GM23338 (cell line): ENCODE measurements at regions not wholly inside any gene's neighbourhood (a gene's known extent, or its start where the extent isn't known, plus 50 kb on each side); places are given as distances from the start of the nearest gene placed in this dataset.
"Not testable (repeated sequence)": the region's sequence is repeated elsewhere in the genome, so short reads cannot be mapped to it uniquely, and the experiment has no call there.

Experiments
- ATAC-seq: fragments of 200-7000 bp; cut with Tn5 transposase; 3 replicates; pipeline ENCODE4 v1.9.1; 2020
- DNase-seq: peaks from one replicate; pipeline ENCODE4 v3.0.0-alpha.2; 2015; ENCODE audit warnings: low spot score
- H2AFZ ChIP-seq: fragments of 200-600 bp; sonication (generic); 2 replicates; pipeline ENCODE4 v1.8.0; 2016; ENCODE audit warnings: antibody characterized with exemption, mild to moderate bottlenecking, moderate library complexity
- H3F3A ChIP-seq: fragments of 200-600 bp; sonication (generic); replicated peaks from 2 replicates; pipeline ENCODE4 v1.8.0; 2017; ENCODE audit warnings: antibody characterized with exemption, mixed run types, low read depth
- H3K27ac ChIP-seq: fragments of 200-600 bp; sonication (generic); 2 replicates; pipeline ENCODE4 v1.6.1; 2016; ENCODE audit warnings: low read depth
- H3K27me3 ChIP-seq: fragments of 200-600 bp; sonication (generic); 2 replicates; pipeline ENCODE4 v1.8.0; 2016; ENCODE audit warnings: mild to moderate bottlenecking, mixed run types, moderate library complexity; ENCODE audit not compliant: insufficient read depth
- H3K36me3 ChIP-seq: fragments of 200-600 bp; sonication (generic); 2 replicates; pipeline ENCODE4 v1.8.0; 2016; ENCODE audit warnings: mild to moderate bottlenecking; ENCODE audit not compliant: insufficient read depth
- H3K4me1 ChIP-seq: fragments of 200-600 bp; sonication (generic); 2 replicates; pipeline ENCODE4 v1.8.0; 2016; ENCODE audit warnings: mild to moderate bottlenecking, moderate library complexity; ENCODE audit not compliant: insufficient read depth
- H3K4me2 ChIP-seq: fragments of 200-600 bp; sonication (generic); 2 replicates; pipeline ENCODE4 v1.7.1; 2017; ENCODE audit warnings: mixed run types
- H3K4me3 ChIP-seq: fragments of 200-600 bp; sonication (generic); 2 replicates; pipeline ENCODE4 v1.6.1; 2016; ENCODE audit warnings: mixed run types
- H3K79me2 ChIP-seq: fragments of 200-600 bp; sonication (generic); replicated peaks from 2 replicates; pipeline ENCODE4 v1.8.0; 2017; ENCODE audit warnings: mild to moderate bottlenecking; ENCODE audit not compliant: insufficient read depth
- H3K9me2 ChIP-seq: fragments of 200-600 bp; sonication (generic); 2 replicates; pipeline ENCODE4 v1.8.0; 2017; ENCODE audit not compliant: insufficient read depth
- H4K20me1 ChIP-seq: fragments of 200-600 bp; sonication (generic); replicated peaks from 2 replicates; pipeline ENCODE4 v1.8.0; 2017; ENCODE audit warnings: mild to moderate bottlenecking; ENCODE audit not compliant: insufficient read depth
- H3K27ac Mint-ChIP-seq: 2 replicates; pipeline ENCODE4 v1.8.0; 2020; ENCODE audit warnings: inconsistent platforms, mild to moderate bottlenecking, moderate library complexity, mixed read lengths
- H3K27me3 Mint-ChIP-seq: 3 replicates; pipeline ENCODE4 v1.8.0; 2022; ENCODE audit warnings: low read depth, mild to moderate bottlenecking, moderate library complexity, mixed read lengths, inconsistent platforms; ENCODE audit not compliant: insufficient read depth, poor library complexity
- H3K36me3 Mint-ChIP-seq: 3 replicates; pipeline ENCODE4 v1.8.0; 2021; ENCODE audit warnings: low read depth, mild to moderate bottlenecking, inconsistent platforms, moderate library complexity, mixed read lengths
- H3K4me1 Mint-ChIP-seq: 3 replicates; pipeline ENCODE4 v1.8.0; 2020; ENCODE audit warnings: mild to moderate bottlenecking, inconsistent platforms, mixed read lengths
- H3K4me3 Mint-ChIP-seq: 3 replicates; pipeline ENCODE4 v1.8.0; 2021; ENCODE audit warnings: moderate library complexity, mild to moderate bottlenecking, inconsistent platforms, mixed read lengths
- H3K9me3 Mint-ChIP-seq: 3 replicates; pipeline ENCODE4 v1.8.0; 2020; ENCODE audit warnings: moderate library complexity, mild to moderate bottlenecking, inconsistent platforms, mixed read lengths
- CREB1 ChIP-seq: fragments of 250-450 bp; sonication (Bioruptor Pico); IDR thresholded peaks from 2 replicates; pipeline ENCODE4 v1.5.0; 2020; ENCODE audit warnings: low read depth, mild to moderate bottlenecking, moderate library complexity
- CTCF ChIP-seq, 2 experiments: fragments of 200-600 bp in 1 of 2; sonication (generic) in 1 of 2; conservative IDR thresholded peaks; 2 replicates each; pipeline versions ENCODE4 v1.5.1 to v1.6.1; 2016 to 2017; ENCODE audit warnings: antibody characterized with exemption in 2 of 2, low read depth in 2 of 2, mild to moderate bottlenecking in 2 of 2, moderate library complexity in 1 of 2
- ETS1 ChIP-seq: IDR thresholded peaks from 2 replicates; pipeline ENCODE4 v1.6.1; 2016; ENCODE audit warnings: antibody characterized with exemption
- EZH2 ChIP-seq: fragments of 200-600 bp; sonication (generic); IDR thresholded peaks from one replicate; pipeline ENCODE4 v1.8.0; 2017; ENCODE audit warnings: antibody characterized with exemption, mild to moderate bottlenecking, low read depth; ENCODE audit not compliant: unreplicated experiment
- EZH2phosphoT487 ChIP-seq: fragments of 200-600 bp; sonication (generic); IDR thresholded peaks from one replicate; pipeline ENCODE4 v1.8.1; 2018; ENCODE audit warnings: antibody characterized with exemption; ENCODE audit not compliant: unreplicated experiment
- JUNB ChIP-seq: IDR thresholded peaks from one replicate; pipeline ENCODE4 v1.6.1; 2016; ENCODE audit warnings: antibody characterized with exemption; ENCODE audit not compliant: unreplicated experiment
- NANOG ChIP-seq: IDR thresholded peaks from 2 replicates; pipeline ENCODE4 v1.6.1; 2016; ENCODE audit warnings: antibody characterized with exemption, borderline replicate concordance
- POLR2AphosphoS5 ChIP-seq: IDR thresholded peaks from 2 replicates; pipeline ENCODE4 v1.6.1; 2016; ENCODE audit warnings: antibody characterized with exemption, low read depth
- REST ChIP-seq: IDR thresholded peaks from one replicate; pipeline ENCODE4 v1.6.1; 2018; ENCODE audit warnings: antibody characterized with exemption; ENCODE audit not compliant: unreplicated experiment
- ZNF114 ChIP-seq: fragments of 250-450 bp; sonication (Bioruptor Pico); IDR thresholded peaks from 2 replicates; pipeline ENCODE4 v1.5.0; 2020; ENCODE audit warnings: mild to moderate bottlenecking, moderate library complexity
- ZNF331 ChIP-seq: fragments of 250-450 bp; sonication (Bioruptor Pico); IDR thresholded peaks from 2 replicates; pipeline ENCODE4 v1.5.0; 2020; ENCODE audit warnings: low read depth, mild to moderate bottlenecking, moderate library complexity

DNA sequence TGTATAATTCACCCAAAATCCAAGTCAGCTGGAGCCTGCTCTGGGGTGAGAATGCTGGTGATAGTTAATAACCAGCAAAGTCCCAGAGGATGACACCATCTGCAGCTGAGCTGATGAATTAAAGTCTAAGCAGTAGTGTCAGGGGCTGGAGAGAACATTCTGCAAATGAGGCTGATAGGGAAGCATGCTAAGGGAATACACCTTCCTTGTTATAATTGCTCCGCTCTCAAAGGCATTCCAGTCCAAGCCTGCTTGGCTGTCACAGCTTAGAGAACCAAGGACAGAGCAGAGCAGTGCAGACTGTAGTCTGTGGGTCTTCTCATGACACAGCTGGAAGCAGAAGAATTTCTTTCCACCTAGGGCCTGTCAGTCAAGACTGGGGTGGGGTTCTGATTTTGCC lies 283.1 kb downstream of the SIPA1L2 start (continued):
- no peak for TF ChIP-seq ETS1
- no peak for TF ChIP-seq ZNF331 (CRISPR knock-in tag)
- TF ChIP-seq POLR2AphosphoS5: no peak
- TF ChIP-seq NANOG: no peak
- no peak for TF ChIP-seq CTCF (conservative IDR thresholded peaks at IDR 0.05; ENCODE audit: low read depth in 2 of 2)
- no peak for TF ChIP-seq CREB1 (CRISPR knock-in tag)
- TF ChIP-seq EZH2: no peak
- no peak for TF ChIP-seq REST
- no peak for TF ChIP-seq JUNB
- TF ChIP-seq EZH2phosphoT487: no peak

- no peak overlapping the region for H3K27ac Mint-ChIP-seq
- Histone ChIP-seq H3K4me2 (no peak overlapping the region), H3F3A (no peaks in the 10 kb centered on the region), H3K27me3 (no peaks in the 10 kb centered on the region), H3K27ac (no peak overlapping the region), H3K4me3 (no peak overlapping the region), H3K4me1 (no peaks in the 10 kb centered on the region), H3K79me2 (no peaks in the 10 kb centered on the region), H2AFZ (no peak overlapping the region), H4K20me1 (no peaks in the 10 kb centered on the region), H3K9me2 (no peaks in the 10 kb centered on the region), H3K36me3 (no peaks in the 10 kb centered on the region)
- TF ChIP-seq POLR2AphosphoS5 (no peak), EZH2 (no peak), NANOG (no peak), ZNF331 (CRISPR knock-in tag) (no peak), ZNF114 (no peak)
- DNase-seq (no peak), ATAC-seq (no peak)
- H3K4me1 Mint-ChIP-seq: no peaks in the 10 kb centered on the region
- H3K9me3 Mint-ChIP-seq: peaks cover 17% of the 10 kb centered on the region
- H3K36me3 Mint-ChIP-seq: peaks cover 2% of the 10 kb centered on the region; the same call in 1 of the 3 replicates
- no peaks in the 10 kb centered on the region for H3K27me3 Mint-ChIP-seq
- no peak overlapping the region for H3K4me3 Mint-ChIP-seq
These were observed 285.0 kb downstream of the SIPA1L2 start for GRCh38 chr1:232344791-232345399.

GRCh38 chr1:232344186-232344585 lies 285.7 kb downstream of the SIPA1L2 start:
- not testable (repeated sequence) for H3K4me3 ChIP-seq, H3K27me3 ChIP-seq, H3K36me3 Mint-ChIP-seq, H3K4me3 Mint-ChIP-seq, H3K4me1 Mint-ChIP-seq, H3K4me2 ChIP-seq, H2AFZ ChIP-seq, H3F3A ChIP-seq, H3K4me1 ChIP-seq, H4K20me1 ChIP-seq, H3K79me2 ChIP-seq, H3K27me3 Mint-ChIP-seq, DNase-seq, H3K27ac ChIP-seq, H3K9me2 ChIP-seq, H3K27ac Mint-ChIP-seq, ATAC-seq, H3K36me3 ChIP-seq
- peaks cover 17% of the 10 kb centered on the region for H3K9me3 Mint-ChIP-seq
